Mammary epithelial cell (primary cell): ENCODE measurements at regions not wholly inside any gene's neighbourhood (a gene's known extent, or its start where the extent isn't known, plus 50 kb on each side); places are given as distances from the start of the nearest gene placed in this dataset.

Experiments used
- CTCF ChIP-seq, 2 donors: IDR thresholded peaks in 1 of 2; conservative IDR thresholded peaks in 1 of 2; 2 replicates each; pipeline ENCODE4 v1.5.1; 2011 to 2012; ENCODE audit warnings: inconsistent platforms in 2 of 2, low read length in 2 of 2, mild to moderate bottlenecking in 2 of 2, control low read depth in 1 of 2, low read depth in 1 of 2; ENCODE audit not compliant: insufficient read depth in 1 of 2; ENCODE audit errors: extremely low read depth in 1 of 2
- EZH2 ChIP-seq: IDR thresholded peaks from 2 replicates; pipeline ENCODE4 v1.6.1; 2012; ENCODE audit warnings: low read length, inconsistent platforms, borderline replicate concordance

GRCh38 chr14:43041976-43042375, 1435.3 kb downstream of the LRFN5 start:
- TF ChIP-seq CTCF (conservative IDR thresholded peaks at IDR 0.05 in 1 of 2, IDR thresholded peaks at IDR 0.05 in 1 of 2; ENCODE audit: extremely low read depth in 1 of 2, insufficient read depth in 1 of 2, low read depth in 1 of 2, low read length in 2 of 2) = no peak
- no peak for TF ChIP-seq EZH2
